ENCODE measurements at regions not wholly inside any gene's neighbourhood (a gene's known extent, or its start where the extent isn't known, plus 50 kb on each side); places are given as distances from the start of the nearest gene placed in this dataset.

DNA sequence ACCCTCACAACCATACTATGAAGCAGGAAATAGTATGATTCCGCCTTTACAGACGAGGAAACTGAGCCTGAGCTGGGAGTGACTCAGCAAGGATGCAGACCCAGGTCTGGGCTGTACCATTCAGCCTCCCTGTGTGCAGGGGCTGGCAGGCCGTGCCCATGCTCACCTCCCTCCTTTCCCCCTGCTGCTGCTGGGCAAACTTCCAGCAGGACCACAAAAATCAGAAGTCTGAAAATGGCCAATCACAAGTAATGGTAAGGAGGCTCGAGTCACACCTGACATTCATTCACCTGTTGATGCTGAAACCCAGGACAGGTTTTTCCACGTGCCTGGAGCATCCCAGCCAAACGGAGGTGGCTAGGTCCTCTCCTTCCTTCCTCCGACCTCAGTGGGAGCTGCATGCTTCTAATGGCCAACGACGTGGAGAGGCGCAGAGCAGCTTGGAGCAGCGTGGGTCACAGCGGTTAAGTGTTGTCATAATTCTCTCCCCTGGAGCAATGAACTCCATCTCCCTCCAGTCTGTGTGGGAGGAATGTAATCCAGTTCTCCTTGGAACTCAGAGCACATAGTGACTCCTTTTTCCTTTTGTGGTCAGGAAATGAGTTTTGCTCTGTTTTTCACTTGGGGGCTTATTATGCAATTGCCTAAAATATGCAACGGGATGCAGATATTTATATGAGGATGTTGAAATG, 371.7 kb downstream of the BCOR start:
- no peak for DNase-seq

DNA sequence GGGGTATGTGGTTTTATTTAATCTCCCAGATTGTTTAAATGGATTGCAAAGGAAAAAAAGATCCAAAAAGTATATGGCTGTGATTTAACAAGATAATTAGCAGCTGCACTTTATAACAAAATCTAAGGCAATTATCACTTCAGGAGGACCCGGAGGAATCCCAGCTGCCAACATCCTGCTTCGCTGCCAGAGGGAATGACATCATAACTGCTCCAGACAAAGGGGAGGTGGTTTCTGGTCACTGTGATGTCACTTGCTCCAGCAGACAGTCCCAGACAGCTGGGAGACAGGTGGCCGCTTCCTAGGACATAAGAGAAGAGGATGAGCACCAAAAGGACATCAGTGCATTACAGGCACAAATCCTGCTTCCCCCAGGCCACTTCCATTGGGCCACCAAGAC, 371.0 kb downstream of the BCOR start:
- no peak for DNase-seq

DNA sequence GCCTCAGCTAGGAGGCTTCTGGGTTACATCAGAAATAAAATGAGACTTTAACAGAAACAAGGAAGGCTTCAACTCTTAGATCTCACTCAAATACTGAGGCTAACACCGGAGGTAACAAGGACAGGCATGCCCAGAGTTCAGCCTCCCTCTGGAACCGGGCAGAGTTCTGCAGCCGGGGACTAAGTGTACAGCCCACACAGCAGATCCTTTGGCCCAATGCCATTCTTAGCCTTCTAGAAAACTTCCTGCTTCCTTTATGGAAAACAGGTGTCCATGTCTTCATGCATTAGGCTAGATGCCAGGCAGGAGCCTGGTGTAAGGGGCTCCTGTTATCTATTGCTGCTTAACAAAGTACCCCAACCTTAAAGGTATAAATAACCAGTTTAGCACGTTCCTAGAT, 369.7 kb downstream of the BCOR start:
- no peak for DNase-seq

DNA sequence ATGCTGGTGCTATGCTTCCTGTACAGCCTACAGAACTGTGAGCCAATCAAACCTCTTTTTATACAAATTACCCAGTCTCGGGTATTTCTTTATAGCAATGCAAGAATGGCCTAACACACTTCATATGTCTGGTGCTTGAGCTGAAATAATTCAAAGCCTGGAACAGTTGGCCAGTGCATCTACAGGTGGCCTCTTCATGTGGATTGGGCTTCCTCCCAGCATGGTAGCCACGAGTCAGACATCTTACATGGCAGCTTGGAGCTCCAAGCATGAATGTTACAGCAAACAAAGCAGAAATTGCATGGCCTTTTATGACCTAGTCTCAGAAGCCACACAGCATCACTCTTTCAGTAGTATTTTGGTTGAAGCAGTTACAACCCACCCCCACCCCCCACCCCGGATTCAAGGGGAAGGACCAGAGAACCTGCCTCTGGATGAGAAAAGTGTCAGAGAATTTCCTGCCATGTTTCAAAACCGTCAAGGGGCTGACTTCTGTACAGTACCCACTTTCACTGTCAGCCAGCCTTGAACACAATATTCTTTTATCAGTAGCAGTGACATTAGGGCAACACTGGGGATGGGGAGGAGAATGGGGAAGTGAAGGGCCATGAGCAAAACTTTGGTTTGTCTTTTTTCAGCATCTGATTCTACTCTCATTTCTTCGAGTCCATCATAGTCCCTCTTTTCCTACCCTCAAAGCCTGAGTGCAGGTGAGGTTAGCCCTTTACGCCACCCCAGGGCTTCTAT, 368.7 kb downstream of the BCOR start:
- DNase-seq, result no peak

DNA sequence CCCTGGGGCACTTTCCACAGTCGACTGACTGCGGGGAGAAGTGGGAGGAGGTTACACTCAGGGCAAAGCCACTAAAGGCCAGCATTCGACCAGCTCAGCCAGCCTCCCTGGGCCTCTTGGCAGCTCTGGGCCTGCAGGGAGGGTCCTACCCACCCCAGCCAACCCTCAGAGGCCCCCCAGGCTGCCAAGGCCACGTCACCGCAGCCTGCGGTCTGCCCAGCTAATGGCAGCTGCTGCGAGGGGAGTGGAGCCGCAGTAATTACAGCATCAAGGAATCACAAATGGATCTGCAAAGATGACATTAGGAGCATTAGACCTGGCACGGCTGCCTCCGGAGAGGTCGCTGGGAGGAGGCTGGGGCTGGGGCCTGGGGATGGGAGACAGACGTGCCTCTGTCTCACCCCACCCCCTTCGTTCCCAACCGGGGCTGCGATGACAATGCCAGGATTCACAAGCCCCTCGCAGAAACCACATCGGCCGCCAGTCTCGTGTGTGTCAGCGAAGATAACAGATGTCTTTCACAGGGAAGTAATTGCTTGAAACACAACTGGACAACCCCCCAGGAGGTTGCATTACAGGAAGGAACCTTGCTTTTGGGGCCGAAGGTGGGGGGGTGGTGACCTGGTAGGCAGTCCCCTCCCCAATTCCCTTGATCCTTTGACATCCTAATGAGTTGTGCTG, 367.6 kb downstream of the BCOR start:
- no peak for DNase-seq

DNA sequence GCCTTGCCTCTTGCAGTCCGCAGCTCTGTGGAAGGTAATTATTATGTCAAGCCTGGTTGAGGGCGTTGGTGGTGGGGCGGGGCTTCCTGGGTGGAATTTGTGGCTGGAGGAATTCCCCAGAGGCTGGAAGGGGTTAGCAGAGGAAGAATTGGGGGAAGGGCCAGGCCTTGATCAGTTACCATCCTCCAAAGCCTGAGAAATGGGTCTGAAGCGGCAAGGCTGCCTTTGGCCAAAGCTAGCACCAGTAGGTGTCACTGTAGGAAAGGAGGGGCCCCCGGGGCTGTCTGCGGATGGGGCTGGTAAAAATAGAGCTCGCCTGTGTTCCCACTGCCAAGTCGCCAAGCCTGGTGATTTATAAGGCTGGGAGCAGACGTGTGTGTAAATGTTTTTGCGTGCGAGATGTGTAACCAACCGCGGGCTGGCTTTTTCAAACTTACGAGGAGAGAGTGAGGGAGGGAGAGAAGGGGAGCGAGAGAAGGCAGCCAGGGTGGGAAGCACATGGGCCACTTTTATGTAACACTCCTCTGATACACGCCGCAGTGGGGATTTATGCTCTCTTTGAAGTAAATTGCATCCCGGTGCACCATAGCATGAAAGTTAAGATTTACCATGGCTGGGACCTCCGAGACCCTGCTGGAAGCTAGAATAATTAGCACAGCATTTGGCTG, 367.0 kb downstream of the BCOR start:
- DNase-seq, result peak; percentile 28

DNA sequence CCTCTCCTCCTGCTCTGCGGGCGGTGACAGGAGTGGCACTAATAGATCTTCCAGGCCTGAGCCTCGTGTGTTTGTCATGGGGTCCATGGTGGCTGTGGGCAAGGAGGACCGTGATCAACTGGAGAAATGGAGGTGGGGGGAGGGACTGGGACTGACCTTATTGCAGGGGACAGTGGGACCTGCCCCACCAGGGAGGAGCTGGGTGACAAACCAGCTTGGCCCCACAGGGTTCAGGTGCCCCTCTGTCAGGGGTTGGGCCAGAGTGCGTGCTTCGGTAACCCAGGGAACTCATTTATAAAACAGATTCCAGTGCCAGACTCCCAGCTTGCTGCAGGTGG, 366.5 kb downstream of the BCOR start:
- DNase-seq, result no peak

DNA sequence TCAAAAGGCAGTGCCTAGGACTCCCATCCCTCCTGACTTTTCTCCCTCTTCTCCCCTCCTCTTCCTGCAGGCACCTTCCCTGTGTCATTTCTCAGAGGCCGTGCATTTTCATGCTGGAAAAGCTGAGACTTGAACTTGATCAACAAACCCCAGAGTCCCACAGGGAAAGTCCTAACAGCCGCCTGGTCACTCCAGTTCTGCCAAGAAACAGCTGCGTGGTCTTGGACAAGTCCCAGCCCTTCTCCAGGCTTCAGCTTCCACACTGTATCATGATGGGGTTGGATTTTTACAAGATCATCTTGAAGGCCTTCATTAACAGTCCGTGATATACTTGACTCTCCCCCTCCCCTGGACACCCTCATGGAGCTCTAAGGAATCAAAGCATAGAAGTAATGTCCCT, 366.0 kb downstream of the BCOR start:
- DNase-seq, result no peak

DNA sequence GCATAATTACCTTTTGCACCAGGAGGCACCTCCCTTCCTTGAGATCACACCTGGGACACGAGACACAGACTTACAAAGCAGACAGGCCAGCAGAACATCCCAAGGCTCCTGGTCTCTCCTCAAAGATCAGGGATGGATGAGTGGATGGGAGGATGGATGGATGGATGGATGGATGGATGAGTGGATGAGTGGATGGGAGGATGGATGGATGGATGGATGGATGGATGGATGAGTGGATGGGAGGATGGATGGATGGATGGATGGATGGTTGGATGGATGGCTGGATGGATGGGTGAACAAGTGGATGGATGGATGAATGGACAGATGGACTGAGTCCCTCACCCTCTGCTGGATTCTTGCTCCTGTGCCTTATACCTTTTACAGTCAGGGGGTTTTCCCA, 364.0 kb downstream of the BCOR start:
- no peak for DNase-seq

DNA sequence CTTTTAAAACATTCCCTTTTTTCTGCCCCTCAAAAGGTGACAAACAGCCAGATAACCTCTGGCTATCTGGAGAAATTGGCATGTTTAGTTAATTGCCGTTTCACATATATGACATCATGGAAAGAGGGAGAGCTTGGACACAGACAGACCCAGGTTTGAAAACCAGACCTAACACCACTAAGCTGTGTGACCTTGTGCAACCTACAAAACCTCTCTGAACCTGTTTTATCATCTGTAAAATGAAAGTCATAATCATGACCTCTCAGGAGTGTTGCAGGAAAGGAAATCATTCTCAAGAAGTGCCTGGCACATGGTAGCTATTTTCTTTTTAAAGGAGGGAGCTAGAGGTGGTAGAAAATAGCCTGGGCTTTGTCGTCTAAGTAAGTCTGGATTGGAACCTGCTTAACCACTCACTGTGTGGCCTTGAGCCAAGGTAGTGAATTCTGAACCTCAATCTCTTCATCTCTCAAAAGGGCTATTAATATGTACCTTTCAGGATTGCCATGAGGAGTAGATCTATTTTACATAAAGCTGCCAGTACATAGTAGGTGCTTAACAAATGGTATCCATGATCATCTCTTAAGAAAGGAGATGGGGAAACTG, 363.5 kb downstream of the BCOR start:
- no peak for DNase-seq

DNA sequence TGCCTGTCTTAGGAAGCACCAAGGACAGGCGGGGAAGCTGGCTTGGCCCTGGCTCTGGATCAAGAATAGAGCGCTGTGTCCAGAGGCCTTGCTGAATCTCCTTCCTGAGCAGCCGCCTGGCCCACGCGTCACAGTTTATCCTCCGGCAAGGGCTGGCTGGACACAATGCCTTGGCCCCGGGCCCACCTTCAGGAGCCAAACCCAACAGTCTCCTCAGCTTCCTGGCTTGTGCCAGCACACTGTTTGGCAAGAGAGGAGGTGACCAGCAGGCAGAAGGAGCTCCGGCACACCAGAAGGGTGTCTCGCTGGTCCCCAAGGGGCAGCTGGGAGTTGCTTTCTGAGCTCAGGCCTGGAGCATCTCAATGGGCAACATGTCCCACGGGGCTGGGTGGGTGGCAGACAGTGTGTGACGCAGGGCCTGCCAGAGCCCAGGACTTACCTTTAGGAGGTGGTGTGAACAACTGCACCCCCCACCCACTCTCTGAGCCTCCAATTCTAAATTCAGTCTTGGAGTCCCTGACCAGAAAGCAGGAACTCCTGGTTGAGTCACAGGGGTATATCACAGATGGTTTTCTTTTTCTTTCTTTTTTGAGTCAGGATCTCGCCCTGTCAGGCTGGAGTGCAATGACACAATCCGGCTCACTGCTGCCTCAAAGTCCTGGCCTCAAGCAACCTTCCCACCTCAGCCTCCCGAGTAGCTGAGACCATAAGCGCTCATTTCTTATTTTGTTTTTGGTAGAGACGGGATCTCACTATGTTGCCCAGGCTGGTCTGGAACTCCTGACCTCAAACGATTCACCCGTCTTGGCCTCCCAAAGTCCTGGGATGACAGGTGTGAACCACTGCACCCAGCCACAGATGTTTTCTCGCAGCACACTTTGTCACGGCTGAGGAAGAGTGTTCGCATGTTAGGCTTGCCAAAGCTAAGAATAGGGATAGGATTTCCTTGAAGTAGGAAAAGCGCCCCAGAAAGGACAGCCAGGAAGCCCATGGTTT, 361.2 kb downstream of the BCOR start:
- DNase-seq, result no peak

DNA sequence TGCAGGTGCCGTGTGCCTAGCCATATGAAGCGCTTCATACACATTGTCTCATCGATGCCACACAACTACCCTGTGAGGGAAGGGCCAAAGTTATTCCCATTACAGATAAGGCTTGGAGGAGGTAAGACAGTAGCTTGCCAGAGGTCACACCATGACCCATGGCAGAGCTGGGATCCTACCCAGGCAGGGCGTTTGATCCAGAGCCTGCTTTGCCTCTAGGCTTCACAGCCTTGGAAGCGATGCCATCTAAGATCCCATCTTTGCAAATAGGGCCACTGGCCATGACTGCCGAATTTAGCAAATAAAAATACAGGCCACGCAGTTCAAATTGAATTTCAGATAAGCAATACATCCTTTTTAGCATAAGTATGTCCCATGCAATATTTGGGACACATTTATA, 358.2 kb downstream of the BCOR start:
- DNase-seq, result no peak

DNA sequence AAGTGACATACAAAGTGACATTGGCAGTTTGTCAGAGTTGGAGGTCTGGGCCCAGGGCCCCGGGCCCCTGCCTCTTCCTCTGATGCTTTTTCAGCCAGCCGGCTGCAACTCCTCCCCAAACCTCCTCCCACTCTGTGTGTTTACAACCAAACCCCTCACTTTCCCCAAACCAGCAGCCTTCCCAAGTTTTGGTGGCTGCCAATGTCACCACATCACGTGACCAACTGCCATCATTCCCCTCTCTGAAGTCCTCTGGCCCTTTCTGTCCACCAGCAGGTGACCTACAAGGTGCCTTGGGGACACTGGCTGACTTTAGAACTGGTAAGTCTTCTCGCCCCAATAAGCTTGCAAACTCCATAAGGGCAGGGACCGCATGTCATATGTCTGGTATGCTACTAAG, 357.7 kb downstream of the BCOR start:
- DNase-seq, result no peak

DNA sequence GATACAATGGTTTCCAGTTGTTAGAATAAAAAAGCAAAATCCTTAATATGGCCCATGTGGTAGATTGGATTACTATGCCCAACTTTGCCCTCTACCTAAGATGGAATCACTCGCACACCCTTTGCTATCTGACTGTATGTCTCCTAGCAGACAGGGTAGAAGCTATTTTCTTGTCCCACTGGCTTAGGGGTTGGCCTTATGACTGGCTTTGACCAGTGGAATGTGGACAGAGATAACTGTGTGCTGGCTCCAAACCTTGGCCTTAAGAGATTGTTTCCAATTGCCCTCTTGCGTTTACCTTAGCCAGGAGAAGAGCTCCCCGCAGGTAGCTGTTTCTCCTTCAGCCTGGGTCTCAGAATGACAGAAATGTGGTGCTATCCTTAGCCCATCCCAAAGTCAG, 355.9 kb downstream of the BCOR start:
- no peak for DNase-seq

DNA sequence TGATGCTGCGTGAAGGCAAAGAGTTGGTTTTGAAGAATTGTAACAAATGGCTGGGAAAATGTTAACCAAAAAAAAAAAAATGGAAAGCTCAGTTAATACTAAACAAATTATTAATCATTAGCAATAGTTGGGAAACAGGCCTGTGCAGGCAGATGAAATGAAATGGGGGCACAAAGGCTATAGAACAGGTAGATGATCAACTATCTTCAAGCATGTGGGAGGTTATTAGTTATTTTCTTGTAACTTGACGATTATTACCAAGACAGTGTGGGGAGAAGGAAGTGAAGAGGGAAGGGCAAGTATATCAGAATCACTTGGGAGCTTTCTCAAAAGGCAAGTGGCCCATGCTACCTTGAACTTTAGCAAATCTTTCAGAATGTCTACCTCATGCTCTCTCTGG, 351.9 kb downstream of the BCOR start:
- no peak for DNase-seq

DNA sequence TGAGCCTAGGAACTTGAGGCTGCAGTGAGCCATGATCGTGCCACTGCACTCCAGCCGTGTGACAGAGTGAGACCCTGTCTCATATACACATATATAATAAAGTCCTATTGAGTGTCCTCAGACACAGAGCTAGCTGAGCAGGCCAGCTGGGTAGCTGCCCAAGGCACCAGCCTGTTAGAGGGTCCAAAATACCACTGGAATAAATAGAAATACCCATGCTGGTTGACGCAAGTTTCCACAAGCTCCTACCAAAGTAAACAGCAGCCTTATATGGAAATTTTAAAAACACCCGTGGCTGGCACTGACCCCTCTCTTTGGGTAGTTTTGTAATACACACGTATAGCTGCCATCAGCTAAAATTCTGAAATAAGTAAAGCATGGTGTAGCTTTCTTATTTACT, 348.6 kb downstream of the BCOR start:
- DNase-seq, result no peak

DNA sequence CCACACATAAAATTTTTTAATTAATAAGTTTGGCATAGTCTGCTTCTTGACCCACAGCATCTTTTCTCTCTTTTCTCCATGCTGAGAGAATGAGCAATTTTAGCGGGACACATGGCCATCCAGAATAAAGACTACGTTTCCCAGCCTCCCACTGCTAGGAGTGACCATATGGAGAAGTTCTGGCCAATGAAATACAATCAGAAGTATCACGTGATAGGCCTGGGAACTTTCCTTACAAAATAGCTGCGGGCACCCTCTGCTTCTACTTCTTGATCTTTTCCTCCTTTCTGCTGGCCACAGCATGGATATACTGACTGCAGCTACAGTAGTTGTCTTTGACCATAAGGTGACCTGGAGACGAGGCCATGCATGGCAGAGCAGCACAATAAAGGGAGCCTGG, 348.0 kb downstream of the BCOR start:
- no peak for DNase-seq

DNA sequence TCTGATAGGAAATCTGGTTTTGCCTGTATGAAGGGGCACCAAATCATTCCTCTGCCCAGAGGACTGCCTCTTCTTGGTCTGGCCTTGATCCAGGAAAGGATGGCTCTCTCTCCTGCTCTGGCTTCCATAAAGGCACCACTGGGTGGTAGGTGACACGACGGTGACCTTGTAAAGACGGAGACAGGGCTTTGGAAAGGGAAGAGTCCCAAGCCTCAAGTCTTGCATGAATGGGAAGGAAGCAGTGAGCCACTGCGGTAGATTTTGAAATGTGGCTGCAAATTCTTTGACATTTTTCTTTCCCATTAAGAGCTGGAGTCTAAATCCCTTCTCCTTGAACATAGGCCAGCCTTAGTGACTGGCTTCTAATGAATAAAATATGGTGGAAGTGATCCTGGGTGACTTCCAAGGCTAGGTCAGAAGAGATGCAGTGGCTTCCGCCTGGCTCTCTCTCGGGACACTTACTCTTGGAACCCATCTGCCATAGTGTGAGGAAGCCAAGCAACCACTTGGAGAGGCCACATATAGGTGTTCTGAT, 347.4 kb downstream of the BCOR start:
- DNase-seq, result no peak

DNA sequence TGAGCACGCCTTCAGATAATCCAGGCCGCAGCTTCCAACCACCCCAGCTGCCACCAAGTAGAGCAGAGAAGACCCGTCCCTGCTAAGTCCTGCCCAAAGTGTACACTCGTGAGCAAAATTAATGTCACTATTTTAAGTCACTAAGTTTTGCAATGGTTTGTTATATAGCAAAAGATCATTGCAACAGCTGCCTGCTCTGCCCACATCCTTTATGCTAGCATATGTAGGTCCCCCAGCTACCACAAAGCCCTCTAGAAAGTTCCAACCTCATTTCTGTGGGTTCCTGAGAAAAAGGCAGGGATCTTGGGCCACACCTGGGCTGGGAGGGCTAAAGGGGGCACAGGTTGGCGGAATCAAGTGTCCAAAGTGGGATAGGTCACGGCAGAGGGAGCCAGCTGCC, 346.9 kb downstream of the BCOR start:
- no peak for DNase-seq

DNA sequence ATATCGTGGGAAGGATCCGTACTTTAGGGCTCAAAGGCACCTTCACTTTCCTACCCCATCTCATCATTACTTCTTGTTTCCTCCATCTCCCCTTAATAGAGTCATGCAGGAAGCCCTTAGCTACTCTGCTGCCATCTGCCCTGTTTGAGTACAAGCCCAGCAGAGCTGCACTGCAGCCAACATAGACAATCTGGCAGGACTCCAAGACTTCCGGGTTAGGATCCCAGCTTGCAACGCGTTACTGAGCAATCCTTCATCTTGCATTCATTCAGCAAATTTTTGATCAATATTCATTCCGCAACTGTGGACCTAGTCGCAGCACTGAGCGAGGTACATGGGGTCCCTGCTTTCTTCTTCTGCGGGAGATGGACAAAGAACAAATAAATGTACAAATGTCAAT, 344.9 kb downstream of the BCOR start:
- DNase-seq, result no peak

DNA sequence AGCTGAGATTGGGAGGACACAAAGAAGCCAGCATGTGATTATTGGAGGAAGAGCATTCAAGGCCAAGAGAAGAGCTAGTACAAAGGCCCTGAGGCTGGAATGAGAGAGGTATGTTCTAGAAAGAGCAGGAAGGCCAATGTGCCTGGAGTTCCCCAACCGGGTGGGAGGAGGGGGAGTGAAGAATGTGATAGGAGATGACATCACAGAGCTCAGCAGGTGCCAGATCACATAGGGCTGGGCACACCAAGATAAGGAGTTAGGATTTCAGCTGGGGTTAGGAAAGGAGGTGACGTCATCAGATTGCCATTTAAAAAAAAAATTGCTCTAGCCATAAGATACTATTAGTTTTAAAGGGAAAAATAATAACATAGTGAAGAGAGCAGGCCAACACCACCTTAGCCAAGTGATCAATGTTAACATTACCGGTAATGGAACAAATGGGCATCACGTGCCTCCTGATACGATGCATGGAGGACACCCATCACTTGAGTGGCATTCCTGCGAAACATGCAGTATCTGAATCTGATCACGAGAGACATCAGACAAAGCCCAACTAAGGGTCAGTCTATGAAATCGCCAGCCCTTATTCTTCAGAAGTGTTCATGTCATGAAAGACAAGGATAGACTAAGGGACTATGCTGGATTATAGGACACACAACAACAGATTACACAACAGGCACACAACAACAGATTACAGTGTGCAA, 344.3 kb downstream of the BCOR start:
- no peak for DNase-seq
